SU-DHL-6 (cell line): ENCODE measurements at regions not wholly inside any gene's neighbourhood (a gene's known extent, or its start where the extent isn't known, plus 50 kb on each side); places are given as distances from the start of the nearest gene placed in this dataset.

ENCODE experiments used
- EZH2phosphoT487 ChIP-seq: fragments of 200-600 bp; sonication (generic), shearing (Covaris generic); conservative IDR thresholded peaks from 2 replicates; pipeline ENCODE4 v1.6.1; 2018; ENCODE audit warnings: mild to moderate bottlenecking, antibody characterized with exemption, low read length, moderate library complexity, mixed read lengths
- TF ChIP-seq, protein P1 (sequence below): fragments of 200-600 bp; sonication (generic); IDR thresholded peaks from one replicate; pipeline ENCODE4 v1.5.1; 2017; ENCODE audit warnings: antibody characterized with exemption, mild to moderate bottlenecking, low read length, moderate library complexity; ENCODE audit not compliant: insufficient read depth, poor library complexity, severe bottlenecking

DNA sequence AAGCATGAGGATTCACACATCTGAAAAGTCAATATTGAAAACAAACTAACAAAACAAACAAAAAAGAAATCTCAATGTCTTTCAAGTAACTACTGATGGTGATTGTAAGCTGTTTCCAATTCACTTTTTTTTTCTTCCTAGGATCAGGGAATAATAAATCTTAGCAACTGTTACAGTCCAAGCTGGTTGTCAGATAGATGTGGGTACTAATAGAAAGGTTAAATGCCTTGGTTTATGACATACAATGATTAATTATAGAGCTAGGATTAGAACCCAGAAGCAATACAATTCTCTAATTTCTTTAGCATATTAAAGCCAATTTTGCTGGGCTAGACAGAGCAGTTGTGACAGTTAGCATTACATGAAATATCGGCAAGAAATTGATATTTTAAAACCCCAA lies 1301.6 kb downstream of the EPHA7 start:
- TF ChIP-seq, protein P1, sequence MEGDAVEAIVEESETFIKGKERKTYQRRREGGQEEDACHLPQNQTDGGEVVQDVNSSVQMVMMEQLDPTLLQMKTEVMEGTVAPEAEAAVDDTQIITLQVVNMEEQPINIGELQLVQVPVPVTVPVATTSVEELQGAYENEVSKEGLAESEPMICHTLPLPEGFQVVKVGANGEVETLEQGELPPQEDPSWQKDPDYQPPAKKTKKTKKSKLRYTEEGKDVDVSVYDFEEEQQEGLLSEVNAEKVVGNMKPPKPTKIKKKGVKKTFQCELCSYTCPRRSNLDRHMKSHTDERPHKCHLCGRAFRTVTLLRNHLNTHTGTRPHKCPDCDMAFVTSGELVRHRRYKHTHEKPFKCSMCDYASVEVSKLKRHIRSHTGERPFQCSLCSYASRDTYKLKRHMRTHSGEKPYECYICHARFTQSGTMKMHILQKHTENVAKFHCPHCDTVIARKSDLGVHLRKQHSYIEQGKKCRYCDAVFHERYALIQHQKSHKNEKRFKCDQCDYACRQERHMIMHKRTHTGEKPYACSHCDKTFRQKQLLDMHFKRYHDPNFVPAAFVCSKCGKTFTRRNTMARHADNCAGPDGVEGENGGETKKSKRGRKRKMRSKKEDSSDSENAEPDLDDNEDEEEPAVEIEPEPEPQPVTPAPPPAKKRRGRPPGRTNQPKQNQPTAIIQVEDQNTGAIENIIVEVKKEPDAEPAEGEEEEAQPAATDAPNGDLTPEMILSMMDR = no peak
- no peak for TF ChIP-seq EZH2phosphoT487
